Colonic mucosa (tissue), 4 donors: ENCODE measurements at regions not wholly inside any gene's neighbourhood (a gene's known extent, or its start where the extent isn't known, plus 50 kb on each side); places are given as distances from the start of the nearest gene placed in this dataset.

Experiments
- DNase-seq: peaks from one replicate; pipeline ENCODE4 v3.0.0-alpha.2; 2020
- H3K27ac ChIP-seq: fragments of 200-600 bp; one replicate; pipeline ENCODE4 v1.8.0; 2021
- H3K27me3 ChIP-seq: fragments of 200-600 bp; one replicate; pipeline ENCODE4 v1.8.0; 2021
- H3K36me3 ChIP-seq: fragments of 200-600 bp; one replicate; pipeline ENCODE4 v1.8.0; 2021
- H3K4me1 ChIP-seq: fragments of 200-600 bp; one replicate; pipeline ENCODE4 v1.8.0; 2021; ENCODE audit warnings: mild to moderate bottlenecking
- H3K4me3 ChIP-seq: fragments of 200-600 bp; one replicate; pipeline ENCODE4 v1.8.0; 2021
- H3K9ac ChIP-seq, 2 donors: one replicate each; pipeline ENCODE4 v1.7.0; 2013; ENCODE audit warnings: control low read depth in 2 of 2, low read depth in 2 of 2, low read length in 2 of 2
- H3K9me3 ChIP-seq: fragments of 200-600 bp; one replicate; pipeline ENCODE4 v1.8.0; 2021
- CTCF ChIP-seq: fragments of 200-600 bp; IDR thresholded peaks from one replicate; pipeline ENCODE4 v1.8.0; 2022; ENCODE audit warnings: antibody characterized with exemption, mild to moderate bottlenecking
- intact Hi-C: fragments of 100-400 bp; cut with DNase I; formaldehyde crosslinking; loops from one replicate; pipeline ENCODE4 v1.14.1; 2022
- donor health status: healthy.
- donor health status: DM: no; HTN: no; CAD: no.
- donor health status: DM: no; HTN: no; CAD: no.

DNA sequence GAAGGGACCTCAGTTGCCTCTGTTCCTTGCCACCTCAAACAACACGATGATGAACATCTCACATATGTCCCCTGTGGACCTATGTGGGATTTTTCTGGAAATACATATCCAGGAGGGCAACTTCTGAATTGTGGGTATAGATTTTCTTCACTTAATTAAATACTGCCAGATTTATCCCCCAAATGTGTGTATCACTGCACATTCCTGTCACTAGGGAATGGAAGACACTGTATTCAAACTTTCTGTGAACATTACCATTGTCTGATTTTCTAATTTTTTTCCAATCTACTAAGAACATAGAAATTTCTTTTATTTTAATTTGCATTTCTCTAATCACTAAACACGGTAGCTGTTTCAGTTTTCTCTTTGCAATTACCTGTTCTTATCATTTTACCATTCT lies 102.0 kb upstream of the MRPS22 start:
- intact Hi-C loops: no loop called here
- no peak overlapping the region for H3K9ac ChIP-seq
- no peaks in the 10 kb centered on the region for H3K4me1 ChIP-seq
- TF ChIP-seq CTCF: no peak
- no peaks in the 10 kb centered on the region for H3K9me3 ChIP-seq
- DNase-seq: no peak
- H3K27ac ChIP-seq: no peak overlapping the region
- no peak overlapping the region for H3K4me3 ChIP-seq
- H3K27me3 ChIP-seq: no peaks in the 10 kb centered on the region
- no peaks in the 10 kb centered on the region for H3K36me3 ChIP-seq

- intact Hi-C loops: no loop called here
- Histone ChIP-seq H3K9ac (no peak overlapping the region), H3K36me3 (no peaks in the 10 kb centered on the region), H3K9me3 (no peaks in the 10 kb centered on the region), H3K27ac (no peak overlapping the region), H3K4me1 (no peaks in the 10 kb centered on the region), H3K27me3 (no peaks in the 10 kb centered on the region), H3K4me3 (no peak overlapping the region)
- no peak for TF ChIP-seq CTCF
- no peak for DNase-seq
Measured at GRCh38 chr3:139243710-139244109, 100.1 kb upstream of the MRPS22 start.

DNA sequence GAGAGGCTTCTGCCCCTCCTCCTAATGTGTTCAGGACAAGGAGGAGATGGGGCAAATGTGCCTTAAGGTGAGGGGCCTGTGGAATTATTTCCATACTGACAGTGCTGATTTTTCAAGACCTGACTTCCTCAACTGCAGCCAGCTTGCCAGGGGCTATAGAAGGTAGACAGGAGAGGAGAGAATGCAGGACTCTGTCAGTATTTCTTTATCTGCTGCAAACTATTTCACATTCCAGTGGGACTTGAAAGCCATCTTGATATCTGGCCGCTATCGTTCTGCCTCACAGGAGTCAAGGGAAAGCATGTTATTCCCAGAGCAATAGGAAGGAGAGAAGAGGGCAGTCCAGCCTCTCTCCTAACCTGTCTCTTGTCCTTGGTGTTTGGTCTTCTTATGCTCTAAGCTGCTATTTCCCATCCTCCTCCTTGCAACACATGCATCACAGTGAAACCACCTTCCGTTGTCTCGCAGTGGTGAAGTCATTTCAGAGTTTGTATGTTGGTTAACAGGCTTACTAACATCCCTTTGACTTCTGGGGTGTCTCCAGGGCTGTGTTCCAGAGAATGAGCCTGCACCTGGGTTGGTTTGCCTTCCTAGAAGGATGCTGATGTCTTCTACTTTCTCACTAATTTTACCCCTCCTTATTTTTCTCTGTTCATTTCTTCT lies 95.1 kb upstream of the MRPS22 start:
- intact Hi-C loops: no loop called here
- no peak for TF ChIP-seq CTCF
- Histone ChIP-seq H3K4me3 (no peak overlapping the region), H3K27me3 (no peaks in the 10 kb centered on the region), H3K9me3 (no peaks in the 10 kb centered on the region), H3K9ac (no peak overlapping the region), H3K4me1 (no peaks in the 10 kb centered on the region), H3K27ac (no peak overlapping the region), H3K36me3 (no peaks in the 10 kb centered on the region)
- DNase-seq: no peak

DNA sequence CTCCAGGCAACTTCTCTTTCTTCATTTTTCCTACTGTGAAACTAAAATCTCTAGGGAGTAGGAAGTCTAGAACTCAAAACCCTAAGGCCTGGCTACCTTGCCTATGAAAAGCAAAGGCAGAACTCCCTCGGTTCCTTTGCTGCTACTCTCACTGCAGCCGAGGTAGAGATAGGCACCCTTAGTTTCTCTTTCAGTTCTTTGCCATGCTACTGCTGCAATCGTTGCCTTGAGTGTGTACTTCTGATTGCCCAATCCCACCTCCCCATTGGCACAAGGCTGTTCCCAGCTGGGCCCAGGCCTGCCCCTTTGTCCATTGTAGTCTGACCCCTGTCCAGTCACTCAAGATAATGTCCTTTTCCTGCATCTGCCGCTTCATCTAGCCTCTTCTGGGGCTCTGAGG lies 92.3 kb upstream of the MRPS22 start:
- no peaks in the 10 kb centered on the region for H3K9me3 ChIP-seq
- DNase-seq: no peak
- no peaks in the 10 kb centered on the region for H3K36me3 ChIP-seq
- H3K27ac ChIP-seq: no peak overlapping the region
- H3K27me3 ChIP-seq: no peaks in the 10 kb centered on the region
- intact Hi-C loops: no loop called here
- H3K9ac ChIP-seq: no peak overlapping the region
- H3K4me1 ChIP-seq: no peaks in the 10 kb centered on the region
- H3K4me3 ChIP-seq: no peak overlapping the region
- TF ChIP-seq CTCF: no peak

- intact Hi-C loops: no loop called here
- Histone ChIP-seq H3K36me3 (no peaks in the 10 kb centered on the region), H3K4me1 (no peaks in the 10 kb centered on the region), H3K4me3 (no peak overlapping the region), H3K27ac (no peak overlapping the region), H3K9ac (no peak overlapping the region), H3K27me3 (no peaks in the 10 kb centered on the region), H3K9me3 (no peaks in the 10 kb centered on the region)
- TF ChIP-seq CTCF: no peak
- no peak for DNase-seq
Measured at GRCh38 chr3:139252719-139253118, 91.1 kb upstream of the MRPS22 start.
